ENCODE measurements at regions not wholly inside any gene's neighbourhood (a gene's known extent, or its start where the extent isn't known, plus 50 kb on each side); places are given as distances from the start of the nearest gene placed in this dataset.
"Not testable (repeated sequence)": the region's sequence is repeated elsewhere in the genome, so short reads cannot be mapped to it uniquely, and the experiment has no call there.

GRCh38 chrX:128606817-128607216 lies 554.6 kb upstream of the ACTRT1 start:
- not testable (repeated sequence) for H3K27ac Mint-ChIP-seq; H3K36me3 Mint-ChIP-seq; ATAC-seq; H3K4me1 Mint-ChIP-seq (ENCODE audit: low read depth in 2 of 2); H3K4me3 Mint-ChIP-seq; H3K9me3 Mint-ChIP-seq; DNase-seq (ENCODE audit: low spot score); H3K27me3 Mint-ChIP-seq

GRCh38 chrX:128606357-128606756 lies 554.2 kb upstream of the ACTRT1 start:
- not testable (repeated sequence) for H3K9me3 Mint-ChIP-seq; ATAC-seq; H3K4me3 Mint-ChIP-seq; H3K36me3 Mint-ChIP-seq; H3K4me1 Mint-ChIP-seq (ENCODE audit: low read depth in 2 of 2); DNase-seq (ENCODE audit: low spot score); H3K27me3 Mint-ChIP-seq; H3K27ac Mint-ChIP-seq

GRCh38 chrX:128601706-128602105 lies 549.5 kb upstream of the ACTRT1 start:
- Mint-ChIP-seq H3K4me3 (no peak overlapping the region), H3K27ac (no peak overlapping the region), H3K36me3 (no peaks in the 10 kb centered on the region), H3K9me3 (peaks cover 4% of the 10 kb centered on the region), H3K27me3 (no peaks in the 10 kb centered on the region), H3K4me1 (ENCODE audit: low read depth in 2 of 2) (no peaks in the 10 kb centered on the region)
- ATAC-seq (no peak), DNase-seq (ENCODE audit: low spot score) (no peak)

GRCh38 chrX:128599632-128600031 lies 547.4 kb upstream of the ACTRT1 start:
- ATAC-seq = no peak
- no peak overlapping the region for H3K4me3 Mint-ChIP-seq
- peaks cover 0 to 4% of the 10 kb centered on the region in 2 donors for H3K27me3 Mint-ChIP-seq

GRCh38 chrX:128582036-128582435 lies 529.8 kb upstream of the ACTRT1 start:
- ATAC-seq = no peak
- DNase-seq (ENCODE audit: low spot score) = no peak
- H3K27me3 Mint-ChIP-seq = peaks cover 0 to 3% of the 10 kb centered on the region in 2 donors
- H3K9me3 Mint-ChIP-seq = no peaks in the 10 kb centered on the region
- no peak overlapping the region for H3K4me3 Mint-ChIP-seq
- H3K27ac Mint-ChIP-seq = no peak overlapping the region
- no peaks in the 10 kb centered on the region for H3K4me1 Mint-ChIP-seq (ENCODE audit: low read depth in 2 of 2)
- no peaks in the 10 kb centered on the region for H3K36me3 Mint-ChIP-seq

More at GRCh38 chrX:128599632-128600031, 547.4 kb upstream of the ACTRT1 start:
- DNase-seq (ENCODE audit: low spot score) = no peak
- Mint-ChIP-seq H3K9me3 (peaks cover 3% of the 10 kb centered on the region), H3K4me1 (ENCODE audit: low read depth in 2 of 2) (no peaks in the 10 kb centered on the region), H3K27ac (no peak overlapping the region), H3K36me3 (no peaks in the 10 kb centered on the region)

GRCh38 chrX:128581615-128582014 lies 529.4 kb upstream of the ACTRT1 start:
- Mint-ChIP-seq H3K4me1 (ENCODE audit: low read depth in 2 of 2) (no peaks in the 10 kb centered on the region), H3K4me3 (no peak overlapping the region), H3K9me3 (no peaks in the 10 kb centered on the region), H3K27me3 (peaks cover 0 to 3% of the 10 kb centered on the region in 2 donors), H3K36me3 (no peaks in the 10 kb centered on the region), H3K27ac (no peak overlapping the region)
- DNase-seq (ENCODE audit: low spot score) (no peak), ATAC-seq (no peak)

GRCh38 chrX:128543114-128543513 lies 490.9 kb upstream of the ACTRT1 start:
- Mint-ChIP-seq H3K9me3 (peaks cover 7% of the 10 kb centered on the region), H3K27me3 (peaks cover 0 to 8% of the 10 kb centered on the region in 2 donors), H3K4me3 (no peak overlapping the region), H3K4me1 (ENCODE audit: low read depth in 2 of 2) (no peaks in the 10 kb centered on the region), H3K27ac (no peak overlapping the region), H3K36me3 (no peaks in the 10 kb centered on the region)
- DNase-seq (ENCODE audit: low spot score) = no peak
- no peak for ATAC-seq

GRCh38 chrX:128518508-128518907 lies 466.3 kb upstream of the ACTRT1 start:
- Mint-ChIP-seq H3K27ac (no peak overlapping the region), H3K4me1 (ENCODE audit: low read depth in 2 of 2) (no peaks in the 10 kb centered on the region), H3K9me3 (no peaks in the 10 kb centered on the region), H3K4me3 (no peak overlapping the region), H3K27me3 (peaks cover 0 to 5% of the 10 kb centered on the region in 2 donors), H3K36me3 (no peaks in the 10 kb centered on the region)
- ATAC-seq = no peak
- no peak for DNase-seq (ENCODE audit: low spot score)

GRCh38 chrX:128517691-128518090 lies 465.5 kb upstream of the ACTRT1 start:
- ATAC-seq (no peak), DNase-seq (ENCODE audit: low spot score) (no peak)
- H3K27me3 Mint-ChIP-seq = peaks cover 0 to 5% of the 10 kb centered on the region in 2 donors
- H3K9me3 Mint-ChIP-seq = no peaks in the 10 kb centered on the region
- no peaks in the 10 kb centered on the region for H3K4me1 Mint-ChIP-seq (ENCODE audit: low read depth in 2 of 2)
- H3K36me3 Mint-ChIP-seq = no peaks in the 10 kb centered on the region
- H3K27ac Mint-ChIP-seq = no peak overlapping the region
- no peak overlapping the region for H3K4me3 Mint-ChIP-seq

- no peaks in the 10 kb centered on the region for H3K36me3 Mint-ChIP-seq
- no peaks in the 10 kb centered on the region for H3K4me1 Mint-ChIP-seq (ENCODE audit: low read depth in 2 of 2)
- DNase-seq (ENCODE audit: low spot score) (no peak), ATAC-seq (no peak)
- H3K4me3 Mint-ChIP-seq = no peak overlapping the region
- no peaks in the 10 kb centered on the region for H3K9me3 Mint-ChIP-seq
- H3K27me3 Mint-ChIP-seq = peaks cover 0 to 2% of the 10 kb centered on the region in 2 donors
- no peak overlapping the region for H3K27ac Mint-ChIP-seq
Observed at GRCh38 chrX:128504496-128504895, 452.3 kb upstream of the ACTRT1 start.

- no peak for DNase-seq (ENCODE audit: low spot score)
- ATAC-seq = no peak
- no peak overlapping the region for H3K27ac Mint-ChIP-seq
- no peaks in the 10 kb centered on the region for H3K36me3 Mint-ChIP-seq
- H3K4me3 Mint-ChIP-seq = no peak overlapping the region
- H3K27me3 Mint-ChIP-seq = no peaks in the 10 kb centered on the region
- H3K9me3 Mint-ChIP-seq = peaks cover 9% of the 10 kb centered on the region
- H3K4me1 Mint-ChIP-seq (ENCODE audit: low read depth in 2 of 2) = no peaks in the 10 kb centered on the region
Observed at GRCh38 chrX:128464116-128464515, 411.9 kb upstream of the ACTRT1 start.

GRCh38 chrX:128460835-128461234 lies 408.6 kb upstream of the ACTRT1 start:
- Mint-ChIP-seq H3K4me3 (no peak overlapping the region), H3K9me3 (peaks cover 9% of the 10 kb centered on the region), H3K36me3 (no peaks in the 10 kb centered on the region), H3K27ac (no peak overlapping the region), H3K4me1 (ENCODE audit: low read depth in 2 of 2) (no peaks in the 10 kb centered on the region), H3K27me3 (no peaks in the 10 kb centered on the region)
- DNase-seq (ENCODE audit: low spot score) (no peak), ATAC-seq (no peak)

- ATAC-seq (no peak), DNase-seq (ENCODE audit: low spot score) (no peak)
- H3K9me3 Mint-ChIP-seq = peaks cover 9% of the 10 kb centered on the region
- H3K4me3 Mint-ChIP-seq = no peak overlapping the region
- no peaks in the 10 kb centered on the region for H3K4me1 Mint-ChIP-seq (ENCODE audit: low read depth in 2 of 2)
- H3K36me3 Mint-ChIP-seq = peaks cover 6% of the 10 kb centered on the region
- no peak overlapping the region for H3K27ac Mint-ChIP-seq
- no peaks in the 10 kb centered on the region for H3K27me3 Mint-ChIP-seq
Observed at GRCh38 chrX:128458888-128459287, 406.7 kb upstream of the ACTRT1 start.

GRCh38 chrX:128457674-128458073 lies 405.5 kb upstream of the ACTRT1 start:
- no peak for ATAC-seq
- H3K4me3 Mint-ChIP-seq = no peak overlapping the region
- peaks cover 6% of the 10 kb centered on the region for H3K36me3 Mint-ChIP-seq

GRCh38 chrX:128439159-128439558 lies 387.0 kb upstream of the ACTRT1 start:
- DNase-seq (ENCODE audit: low spot score) (no peak), ATAC-seq (no peak)
- no peak overlapping the region for H3K27ac Mint-ChIP-seq
- no peaks in the 10 kb centered on the region for H3K27me3 Mint-ChIP-seq
- no peaks in the 10 kb centered on the region for H3K9me3 Mint-ChIP-seq
- no peaks in the 10 kb centered on the region for H3K4me1 Mint-ChIP-seq (ENCODE audit: low read depth in 2 of 2)
- H3K4me3 Mint-ChIP-seq = no peak overlapping the region
- H3K36me3 Mint-ChIP-seq = no peaks in the 10 kb centered on the region

More at GRCh38 chrX:128457674-128458073, 405.5 kb upstream of the ACTRT1 start:
- no peak for DNase-seq (ENCODE audit: low spot score)
- no peak overlapping the region for H3K27ac Mint-ChIP-seq
- peaks cover 8% of the 10 kb centered on the region for H3K9me3 Mint-ChIP-seq
- no peaks in the 10 kb centered on the region for H3K4me1 Mint-ChIP-seq (ENCODE audit: low read depth in 2 of 2)
- H3K27me3 Mint-ChIP-seq = no peaks in the 10 kb centered on the region

Data from natural killer cell treated with Interleukin-12 subunit alpha and Interleukin-12 subunit beta and Interleukin-15 and Interleukin-18, amount 100 ng/mL, for 72 hours (primary cell).